HEK293 (cell line): ENCODE measurements at regions not wholly inside any gene's neighbourhood (a gene's known extent, or its start where the extent isn't known, plus 50 kb on each side); places are given as distances from the start of the nearest gene placed in this dataset.
A peak's percentile ranks its signal among the peaks of the same experiment; 100 is the strongest.

Source experiments
- CTCF ChIA-PET: fragments of 350-600 bp; formaldehyde crosslinking; extraction: SDS; loops from one replicate; lab custom pipeline; 2021; ENCODE audit warnings: antibody characterized with exemption; lab: Yijun Ruan, JAX
- POLR2A ChIA-PET: fragments of 300-600 bp; formaldehyde crosslinking; extraction: SDS; loops from one replicate; lab custom pipeline; 2020; ENCODE audit warnings: antibody characterized with exemption, inconsistent platforms; lab: Yijun Ruan, JAX
- H3K27ac ChIP-seq: fragments of 200-500 bp; sonication (Bioruptor generic); 2 replicates; pipeline ENCODE4 v1.5.1; 2014; ENCODE audit warnings: low read depth, low read length, control low read depth, inconsistent platforms; ENCODE audit errors: extremely low read depth
- H3K36me3 ChIP-seq, 2 experiments: fragments of 200-500 bp in 1 of 2; sonication (Bioruptor generic) in 1 of 2; 1 replicate in 1 of 2; 2 replicates in 1 of 2; pipeline ENCODE4 v1.5.1; 2014 to 2017; ENCODE audit warnings: inconsistent platforms in 2 of 2, low read length in 2 of 2; ENCODE audit not compliant: control insufficient read depth in 2 of 2, insufficient read depth in 1 of 2
- H3K4me1 ChIP-seq: fragments of 200-500 bp; sonication (Bioruptor generic); 2 replicates; pipeline ENCODE4 v1.5.1; 2014; ENCODE audit warnings: mild to moderate bottlenecking, low read length, inconsistent platforms; ENCODE audit not compliant: control insufficient read depth, insufficient read depth
- H3K4me3 ChIP-seq: 2 replicates; pipeline ENCODE4 v1.5.1; 2011; ENCODE audit warnings: low read depth, mild to moderate bottlenecking, control low read depth, low read length, moderate library complexity
- H3K9me3 ChIP-seq: fragments of 200-500 bp; sonication (Bioruptor generic); 2 replicates; pipeline ENCODE4 v1.5.1; 2014; ENCODE audit warnings: low read depth, low read length, inconsistent platforms; ENCODE audit not compliant: control insufficient read depth, insufficient read depth
- KLF1 ChIP-seq: fragments of 450-650 bp; formaldehyde crosslinking; IDR thresholded peaks from 2 replicates; pipeline ENCODE4 v1.5.1; 2016; ENCODE audit warnings: missing biosample characterization, missing genetic modification characterization
- KLF17 ChIP-seq: fragments of 450-650 bp; formaldehyde crosslinking; IDR thresholded peaks from 2 replicates; pipeline ENCODE4 v1.5.1; 2016; ENCODE audit warnings: missing biosample characterization, missing genetic modification characterization
- KLF9 ChIP-seq: fragments of 450-650 bp; formaldehyde crosslinking; IDR thresholded peaks from 2 replicates; pipeline ENCODE4 v1.5.1; 2016; ENCODE audit warnings: missing biosample characterization, missing genetic modification characterization, low read depth
- SALL2 ChIP-seq: fragments of 450-650 bp; formaldehyde crosslinking; IDR thresholded peaks from 2 replicates; pipeline ENCODE4 v1.5.0; 2017; ENCODE audit warnings: missing biosample characterization, mild to moderate bottlenecking, missing genetic modification characterization, borderline replicate concordance
- SETDB1 ChIP-seq: IDR thresholded peaks from one replicate; pipeline ENCODE4 v1.6.1; 2017; ENCODE audit warnings: mild to moderate bottlenecking, low read length, moderate library complexity, mixed read lengths; ENCODE audit not compliant: insufficient read length
- TRIM28 ChIP-seq: IDR thresholded peaks from 2 replicates; pipeline ENCODE4 v1.6.1; 2011; ENCODE audit warnings: low read length, control low read depth, borderline replicate concordance
- ZNF19 ChIP-seq: fragments of 450-650 bp; formaldehyde crosslinking; IDR thresholded peaks from 2 replicates; pipeline ENCODE4; 2016; ENCODE audit warnings: missing biosample characterization, missing genetic modification characterization, low read depth
- ZNF23 ChIP-seq: fragments of 450-650 bp; formaldehyde crosslinking; IDR thresholded peaks from 2 replicates; pipeline ENCODE4 v1.5.1; 2016; ENCODE audit warnings: missing biosample characterization, missing genetic modification characterization, borderline replicate concordance
- ZNF354C ChIP-seq: fragments of 450-650 bp; formaldehyde crosslinking; IDR thresholded peaks from 2 replicates; pipeline ENCODE4 v1.5.1; 2016; ENCODE audit warnings: missing biosample characterization, missing genetic modification characterization, low read depth, borderline replicate concordance
- ZNF571 ChIP-seq: fragments of 450-650 bp; formaldehyde crosslinking; IDR thresholded peaks from 2 replicates; pipeline ENCODE4 v1.5.0; 2017; ENCODE audit warnings: missing biosample characterization, missing genetic modification characterization
- ZNF585B ChIP-seq: fragments of 450-650 bp; formaldehyde crosslinking; IDR thresholded peaks from 2 replicates; pipeline ENCODE4 v1.5.1; 2016; ENCODE audit warnings: missing biosample characterization, missing genetic modification characterization
- ZNF624 ChIP-seq: fragments of 450-650 bp; formaldehyde crosslinking; IDR thresholded peaks from 2 replicates; pipeline ENCODE4 v1.5.1; 2017; ENCODE audit warnings: missing biosample characterization, missing genetic modification characterization
- ZNF654 ChIP-seq: fragments of 450-650 bp; formaldehyde crosslinking; IDR thresholded peaks from 2 replicates; pipeline ENCODE4 v1.5.1; 2016; ENCODE audit warnings: low read depth, missing biosample characterization, missing genetic modification characterization
- ZNF658 ChIP-seq: fragments of 450-650 bp; formaldehyde crosslinking; IDR thresholded peaks from 2 replicates; pipeline ENCODE4; 2016; ENCODE audit warnings: missing biosample characterization, missing genetic modification characterization
- ZSCAN16 ChIP-seq: fragments of 450-650 bp; formaldehyde crosslinking; IDR thresholded peaks from 2 replicates; pipeline ENCODE4 v1.5.1; 2016; ENCODE audit warnings: missing biosample characterization, missing genetic modification characterization
- TF ChIP-seq, protein P1 (sequence below): IDR thresholded peaks from 2 replicates; pipeline ENCODE4 v1.6.1; 2011; ENCODE audit warnings: mild to moderate bottlenecking, low read depth, low read length, borderline replicate concordance

- TF ChIP-seq SALL2 (tag by site-specific recombination) (no peak), KLF9 (no peak), ZNF585B (tag by site-specific recombination) (peak; percentile 79), ZNF624 (tag by site-specific recombination) (no peak), SETDB1 (peak; percentile 79), TRIM28 (peak; percentile 63; the same call in 1 of the 2 replicates)
- TF ChIP-seq, all 188 proteins: peak for 3
- Histone ChIP-seq H3K4me1 (no peaks in the 10 kb centered on the region), H3K9me3 (no peaks in the 10 kb centered on the region), H3K27ac (no peak overlapping the region), H3K4me3 (no peak overlapping the region), H3K36me3 (no peaks in the 10 kb centered on the region)
- POLR2A ChIA-PET = no interaction called here
- CTCF ChIA-PET = no interaction called here
Measured at GRCh38 chr3:80705290-80705689, 937.5 kb upstream of the ROBO1 start.

DNA sequence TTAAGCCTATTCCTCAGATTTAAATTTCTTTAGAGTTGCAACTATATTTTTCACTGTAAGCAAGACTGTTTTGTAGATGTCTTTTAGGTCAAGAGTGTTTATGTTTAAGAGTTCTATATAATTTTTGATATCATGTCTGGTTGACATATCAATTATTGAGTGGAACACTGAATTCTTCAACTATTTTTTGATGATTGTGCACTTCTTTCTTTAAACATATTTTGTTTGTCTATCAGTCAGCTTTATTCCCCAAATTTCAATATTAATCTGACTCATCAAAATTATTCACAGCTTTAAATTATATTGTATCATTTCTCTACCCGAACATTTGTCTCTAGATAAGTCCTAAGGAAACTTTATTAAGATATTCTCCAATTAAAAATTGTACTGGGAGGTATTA lies 933.6 kb upstream of the ROBO1 start:
- H3K36me3 ChIP-seq = no peaks in the 10 kb centered on the region
- no peaks in the 10 kb centered on the region for H3K4me1 ChIP-seq
- no peaks in the 10 kb centered on the region for H3K9me3 ChIP-seq
- no peak overlapping the region for H3K27ac ChIP-seq
- TF ChIP-seq ZNF658 (tag by site-specific recombination) (no peak), ZSCAN16 (tag by site-specific recombination) (no peak), KLF17 (tag by site-specific recombination) (no peak), ZNF19 (tag by site-specific recombination) (no peak)
- TF ChIP-seq, protein P1, sequence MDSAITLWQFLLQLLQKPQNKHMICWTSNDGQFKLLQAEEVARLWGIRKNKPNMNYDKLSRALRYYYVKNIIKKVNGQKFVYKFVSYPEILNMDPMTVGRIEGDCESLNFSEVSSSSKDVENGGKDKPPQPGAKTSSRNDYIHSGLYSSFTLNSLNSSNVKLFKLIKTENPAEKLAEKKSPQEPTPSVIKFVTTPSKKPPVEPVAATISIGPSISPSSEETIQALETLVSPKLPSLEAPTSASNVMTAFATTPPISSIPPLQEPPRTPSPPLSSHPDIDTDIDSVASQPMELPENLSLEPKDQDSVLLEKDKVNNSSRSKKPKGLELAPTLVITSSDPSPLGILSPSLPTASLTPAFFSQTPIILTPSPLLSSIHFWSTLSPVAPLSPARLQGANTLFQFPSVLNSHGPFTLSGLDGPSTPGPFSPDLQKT = no peak
- ChIA-PET CTCF (interaction anchor here (0.5 kb wide), 1 partner anchor 67 kb away, joined by 3 read pairs; no protein-coding TSS in a partner anchor), POLR2A (no interaction called here)
- no peak overlapping the region for H3K4me3 ChIP-seq

DNA sequence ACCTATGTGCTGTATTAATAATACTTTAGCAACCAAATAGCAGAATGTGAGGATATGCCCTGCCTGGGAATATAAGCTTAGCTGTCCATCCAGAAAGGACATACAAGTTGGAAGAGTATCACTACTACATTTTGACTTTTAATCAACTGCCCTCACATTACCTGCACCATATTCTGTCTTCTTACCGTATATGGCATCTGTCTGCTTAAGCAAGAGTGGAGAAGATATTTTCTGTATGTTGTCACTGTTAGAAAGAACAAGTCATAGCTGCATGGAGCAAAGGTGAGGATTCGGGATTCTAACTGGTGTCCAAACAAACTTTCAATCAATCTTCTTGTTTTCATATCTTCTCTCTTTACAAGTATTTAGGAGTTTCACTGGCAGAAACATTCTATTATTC lies 929.5 kb upstream of the ROBO1 start:
- no peaks in the 10 kb centered on the region for H3K4me1 ChIP-seq
- POLR2A ChIA-PET = no interaction called here
- no peak overlapping the region for H3K4me3 ChIP-seq
- no peak overlapping the region for H3K27ac ChIP-seq
- CTCF ChIA-PET = no interaction called here
- no peaks in the 10 kb centered on the region for H3K9me3 ChIP-seq
- H3K36me3 ChIP-seq = no peaks in the 10 kb centered on the region
- TF ChIP-seq KLF1 (tag by site-specific recombination) = no peak

DNA sequence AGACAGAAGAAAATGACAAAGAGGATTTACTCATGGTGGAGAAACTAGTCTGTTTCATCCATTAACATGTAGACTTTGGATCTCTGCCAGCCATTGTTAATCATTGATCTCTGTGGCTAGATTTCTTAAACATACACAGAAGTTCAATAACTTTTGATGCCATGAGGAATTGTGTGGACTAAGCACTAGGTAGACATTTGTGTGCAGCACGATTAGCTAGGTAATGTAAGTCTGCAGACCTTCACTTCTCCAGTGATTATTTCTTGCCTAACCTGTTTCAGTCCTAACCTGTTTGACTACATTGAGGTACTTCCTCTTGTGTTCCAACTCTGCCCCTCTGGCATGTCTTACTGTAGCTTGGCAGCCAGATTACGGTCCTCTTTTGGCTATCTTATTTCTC lies 928.5 kb upstream of the ROBO1 start:
- ChIA-PET CTCF (no interaction called here), POLR2A (no interaction called here)
- no peak overlapping the region for H3K27ac ChIP-seq
- no peak overlapping the region for H3K4me3 ChIP-seq
- H3K4me1 ChIP-seq = no peaks in the 10 kb centered on the region
- H3K36me3 ChIP-seq = no peaks in the 10 kb centered on the region
- H3K9me3 ChIP-seq = no peaks in the 10 kb centered on the region
- no peak for TF ChIP-seq ZNF23 (tag by site-specific recombination)
- TF ChIP-seq ZNF354C (tag by site-specific recombination) = no peak
- TF ChIP-seq ZSCAN16 (tag by site-specific recombination) = no peak

GRCh38 chr3:80688814-80689213 lies 921.0 kb upstream of the ROBO1 start:
- Histone ChIP-seq H3K36me3 (no peaks in the 10 kb centered on the region), H3K9me3 (no peaks in the 10 kb centered on the region), H3K4me1 (no peaks in the 10 kb centered on the region), H3K27ac (no peak overlapping the region), H3K4me3 (no peak overlapping the region)
- TF ChIP-seq ZNF654 (tag by site-specific recombination) (0 out of 2 replicates have a peak, but pooled peaks have one; percentile 13), ZNF571 (no peak)
- POLR2A ChIA-PET = no interaction called here
- CTCF ChIA-PET = no interaction called here
